ENCODE measurements at regions not wholly inside any gene's neighbourhood (a gene's known extent, or its start where the extent isn't known, plus 50 kb on each side); places are given as distances from the start of the nearest gene placed in this dataset.

GRCh38 chr17:71909155-71909554 is 211.7 kb upstream of the SOX9 start:
- no peaks in the 10 kb centered on the region for H3K4me1 ChIP-seq (ENCODE audit: control insufficient read depth in 2 of 2, insufficient read depth in 2 of 2, low read length in 2 of 2)
- no peak overlapping the region for H3K27ac ChIP-seq (ENCODE audit: low read depth in 1 of 2, low read length in 1 of 2)
- 92% methylated on average over 5 of the region's 5 CpGs for WGBS
- H3K4me3 ChIP-seq (ENCODE audit: low read length in 2 of 2), result no peak overlapping the region
- H3K27me3 ChIP-seq (ENCODE audit: control insufficient read depth in 2 of 2, insufficient read depth in 1 of 2, low read length in 1 of 2), result no peaks in the 10 kb centered on the region
- no peaks in the 10 kb centered on the region for H3K9me3 ChIP-seq (ENCODE audit: control insufficient read depth in 2 of 2, insufficient read depth in 1 of 2, low read length in 1 of 2)
- no peaks in the 10 kb centered on the region for H3K36me3 ChIP-seq (ENCODE audit: control insufficient read depth in 2 of 2, insufficient read depth in 2 of 2, low read length in 1 of 2)
- DNase-seq (ENCODE audit: low read depth in 6 of 9, low spot score in 9 of 9), result no peak

DNA sequence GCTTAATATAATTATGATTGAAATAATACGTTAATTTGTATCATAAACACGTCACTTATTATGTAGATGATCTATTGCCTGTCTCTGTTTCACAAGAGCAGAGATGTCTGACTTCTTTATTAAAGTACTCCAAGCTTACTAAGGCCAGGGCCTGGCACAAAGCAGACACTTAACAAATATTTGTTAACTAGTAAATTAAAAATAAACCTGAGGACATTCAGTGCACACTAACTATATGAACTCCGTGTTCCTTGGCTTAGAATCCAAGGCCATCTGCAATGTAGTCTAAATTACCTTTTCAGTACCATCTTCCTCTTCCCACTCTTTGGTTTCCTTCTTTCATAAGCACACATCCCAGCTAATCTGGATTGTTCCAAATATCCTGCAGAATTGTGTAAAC is 210.8 kb upstream of the SOX9 start:
- no peak for DNase-seq (ENCODE audit: low read depth in 6 of 9, low spot score in 9 of 9)
- no peaks in the 10 kb centered on the region for H3K27me3 ChIP-seq (ENCODE audit: control insufficient read depth in 2 of 2, insufficient read depth in 1 of 2, low read length in 1 of 2)
- H3K27ac ChIP-seq (ENCODE audit: low read depth in 1 of 2, low read length in 1 of 2), result no peak overlapping the region
- no peaks in the 10 kb centered on the region for H3K4me1 ChIP-seq (ENCODE audit: control insufficient read depth in 2 of 2, insufficient read depth in 2 of 2, low read length in 2 of 2)
- 95% methylated on average over 3 of the region's 3 CpGs for WGBS
- H3K9me3 ChIP-seq (ENCODE audit: control insufficient read depth in 2 of 2, insufficient read depth in 1 of 2, low read length in 1 of 2), result no peaks in the 10 kb centered on the region
- H3K36me3 ChIP-seq (ENCODE audit: control insufficient read depth in 2 of 2, insufficient read depth in 2 of 2, low read length in 1 of 2), result no peaks in the 10 kb centered on the region
- H3K4me3 ChIP-seq (ENCODE audit: low read length in 2 of 2), result no peak overlapping the region

DNA sequence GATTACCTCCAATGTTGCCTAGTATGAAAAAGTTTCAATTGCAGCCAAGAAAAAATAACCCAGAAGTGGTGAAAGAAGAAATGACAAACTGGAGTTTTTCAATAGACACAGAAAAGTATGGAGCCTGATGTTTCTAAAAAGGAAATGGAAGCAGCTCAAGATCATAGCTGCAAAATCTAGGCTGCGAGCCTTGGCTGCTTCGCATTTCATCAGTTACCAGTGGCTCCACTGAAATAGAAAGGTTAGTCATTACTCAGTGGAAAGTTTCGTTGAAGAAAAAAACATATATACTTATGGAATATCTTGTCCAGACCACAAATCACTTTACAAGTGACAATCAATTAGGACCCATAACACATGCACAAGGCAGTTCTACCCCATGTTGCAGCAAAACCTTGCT is 206.8 kb upstream of the SOX9 start:
- no peaks in the 10 kb centered on the region for H3K4me1 ChIP-seq (ENCODE audit: control insufficient read depth in 2 of 2, insufficient read depth in 2 of 2, low read length in 2 of 2)
- H3K4me3 ChIP-seq (ENCODE audit: low read length in 2 of 2), result no peak overlapping the region
- H3K9me3 ChIP-seq (ENCODE audit: control insufficient read depth in 2 of 2, insufficient read depth in 1 of 2, low read length in 1 of 2), result no peaks in the 10 kb centered on the region
- H3K27me3 ChIP-seq (ENCODE audit: control insufficient read depth in 2 of 2, insufficient read depth in 1 of 2, low read length in 1 of 2), result no peaks in the 10 kb centered on the region
- no peaks in the 10 kb centered on the region for H3K36me3 ChIP-seq (ENCODE audit: control insufficient read depth in 2 of 2, insufficient read depth in 2 of 2, low read length in 1 of 2)
- no peak overlapping the region for H3K27ac ChIP-seq (ENCODE audit: low read depth in 1 of 2, low read length in 1 of 2)
- DNase-seq (ENCODE audit: low read depth in 6 of 9, low spot score in 9 of 9), result no peak
- 93% methylated on average over 3 of the region's 3 CpGs for WGBS

DNA sequence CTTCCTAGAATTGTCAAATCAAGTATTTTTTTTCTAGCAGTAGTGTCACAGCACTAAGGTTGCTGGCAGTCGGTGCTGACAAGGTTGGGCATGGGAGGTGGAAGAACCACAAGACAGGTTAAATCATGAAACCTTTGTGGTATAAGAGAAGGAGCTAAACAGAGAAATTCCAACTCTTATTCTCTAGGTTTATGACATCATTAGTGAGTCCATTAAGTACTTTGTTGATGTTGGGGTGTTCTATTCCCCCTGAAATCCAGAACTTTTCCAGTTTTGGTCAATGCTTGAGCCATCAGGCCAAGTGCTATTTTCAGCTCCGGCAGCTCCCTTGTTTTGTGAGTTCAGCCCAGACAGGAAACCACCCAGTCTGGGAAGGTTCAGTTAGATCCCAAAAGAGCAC is 206.0 kb upstream of the SOX9 start:
- Histone ChIP-seq H3K36me3 (ENCODE audit: control insufficient read depth in 2 of 2, insufficient read depth in 2 of 2, low read length in 1 of 2) (no peaks in the 10 kb centered on the region), H3K4me3 (ENCODE audit: low read length in 2 of 2) (no peak overlapping the region)
- 53% methylated on average over 2 of the region's 2 CpGs for WGBS

DNA sequence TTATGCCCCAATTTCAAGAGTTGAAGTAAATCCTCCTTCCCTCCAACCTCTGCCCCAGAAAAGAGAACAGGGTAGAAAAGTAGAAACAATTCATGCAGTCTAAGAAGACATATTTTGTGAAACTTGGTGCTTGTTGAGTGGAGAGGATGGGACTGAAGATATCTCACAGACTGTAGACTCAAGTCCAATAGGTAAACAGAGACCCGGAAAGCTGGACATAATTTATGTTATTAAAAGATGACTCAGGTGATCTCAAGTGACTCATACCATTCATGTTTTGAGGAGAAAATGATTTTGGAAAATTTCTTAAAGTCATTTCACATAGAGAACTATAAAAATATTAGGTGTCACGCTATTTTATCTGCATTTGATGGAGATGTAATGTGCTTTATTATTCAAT is 203.1 kb upstream of the SOX9 start:
- H3K4me3 ChIP-seq (ENCODE audit: low read length in 2 of 2), result no peak overlapping the region
- H3K27me3 ChIP-seq (ENCODE audit: control insufficient read depth in 2 of 2, insufficient read depth in 1 of 2, low read length in 1 of 2), result no peaks in the 10 kb centered on the region
- WGBS, result 94% methylated on average over 2 of the region's 2 CpGs
- no peak for DNase-seq (ENCODE audit: low read depth in 6 of 9, low spot score in 9 of 9)
- no peak overlapping the region for H3K27ac ChIP-seq (ENCODE audit: low read depth in 1 of 2, low read length in 1 of 2)
- H3K4me1 ChIP-seq (ENCODE audit: control insufficient read depth in 2 of 2, insufficient read depth in 2 of 2, low read length in 2 of 2), result no peaks in the 10 kb centered on the region
- H3K36me3 ChIP-seq (ENCODE audit: control insufficient read depth in 2 of 2, insufficient read depth in 2 of 2, low read length in 1 of 2), result no peaks in the 10 kb centered on the region
- no peaks in the 10 kb centered on the region for H3K9me3 ChIP-seq (ENCODE audit: control insufficient read depth in 2 of 2, insufficient read depth in 1 of 2, low read length in 1 of 2)

More for the DNA sequence above, 206.0 kb upstream of the SOX9 start:
- Histone ChIP-seq H3K4me1 (ENCODE audit: control insufficient read depth in 2 of 2, insufficient read depth in 2 of 2, low read length in 2 of 2) (no peaks in the 10 kb centered on the region), H3K9me3 (ENCODE audit: control insufficient read depth in 2 of 2, insufficient read depth in 1 of 2, low read length in 1 of 2) (no peaks in the 10 kb centered on the region), H3K27me3 (ENCODE audit: control insufficient read depth in 2 of 2, insufficient read depth in 1 of 2, low read length in 1 of 2) (no peaks in the 10 kb centered on the region), H3K27ac (ENCODE audit: low read depth in 1 of 2, low read length in 1 of 2) (no peak overlapping the region)
- DNase-seq (ENCODE audit: low read depth in 6 of 9, low spot score in 9 of 9), result no peak

- Histone ChIP-seq H3K27ac (ENCODE audit: low read depth in 1 of 2, low read length in 1 of 2) (no peak overlapping the region), H3K27me3 (ENCODE audit: control insufficient read depth in 2 of 2, insufficient read depth in 1 of 2, low read length in 1 of 2) (no peaks in the 10 kb centered on the region), H3K9me3 (ENCODE audit: control insufficient read depth in 2 of 2, insufficient read depth in 1 of 2, low read length in 1 of 2) (no peaks in the 10 kb centered on the region), H3K4me1 (ENCODE audit: control insufficient read depth in 2 of 2, insufficient read depth in 2 of 2, low read length in 2 of 2) (no peaks in the 10 kb centered on the region), H3K36me3 (ENCODE audit: control insufficient read depth in 2 of 2, insufficient read depth in 2 of 2, low read length in 1 of 2) (no peaks in the 10 kb centered on the region), H3K4me3 (ENCODE audit: low read length in 2 of 2) (no peak overlapping the region)
- 86% methylated on average over 2 of the region's 2 CpGs for WGBS
- DNase-seq (ENCODE audit: low read depth in 6 of 9, low spot score in 9 of 9), result no peak
These were observed 201.6 kb upstream of the SOX9 start for GRCh38 chr17:71919186-71919585.

DNA sequence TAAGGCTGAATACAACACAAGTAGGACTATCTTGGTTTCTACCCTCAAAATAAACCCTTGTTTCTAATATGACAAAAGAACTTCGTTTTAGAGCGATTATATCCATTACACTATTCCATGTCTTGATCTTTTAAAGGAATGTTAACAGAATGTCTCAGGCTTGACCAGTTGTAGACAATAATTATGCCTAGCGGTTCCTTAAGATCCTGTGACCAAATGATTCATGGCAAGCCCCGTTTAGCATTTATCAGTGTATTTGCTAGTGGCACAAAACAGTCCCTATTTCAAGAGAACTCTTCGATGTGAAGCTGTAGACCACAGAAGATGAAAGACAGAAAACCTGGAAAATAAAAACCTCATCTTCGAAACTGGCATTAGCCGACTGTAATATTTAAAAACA is 200.9 kb upstream of the SOX9 start:
- no peak overlapping the region for H3K4me3 ChIP-seq (ENCODE audit: low read length in 2 of 2)
- no peaks in the 10 kb centered on the region for H3K36me3 ChIP-seq (ENCODE audit: control insufficient read depth in 2 of 2, insufficient read depth in 2 of 2, low read length in 1 of 2)
- H3K9me3 ChIP-seq (ENCODE audit: control insufficient read depth in 2 of 2, insufficient read depth in 1 of 2, low read length in 1 of 2), result no peaks in the 10 kb centered on the region
- no peak overlapping the region for H3K27ac ChIP-seq (ENCODE audit: low read depth in 1 of 2, low read length in 1 of 2)
- no peaks in the 10 kb centered on the region for H3K4me1 ChIP-seq (ENCODE audit: control insufficient read depth in 2 of 2, insufficient read depth in 2 of 2, low read length in 2 of 2)
- 76% methylated on average over 7 of the region's 7 CpGs for WGBS
- no peaks in the 10 kb centered on the region for H3K27me3 ChIP-seq (ENCODE audit: control insufficient read depth in 2 of 2, insufficient read depth in 1 of 2, low read length in 1 of 2)
- no peak for DNase-seq (ENCODE audit: low read depth in 6 of 9, low spot score in 9 of 9)

DNA sequence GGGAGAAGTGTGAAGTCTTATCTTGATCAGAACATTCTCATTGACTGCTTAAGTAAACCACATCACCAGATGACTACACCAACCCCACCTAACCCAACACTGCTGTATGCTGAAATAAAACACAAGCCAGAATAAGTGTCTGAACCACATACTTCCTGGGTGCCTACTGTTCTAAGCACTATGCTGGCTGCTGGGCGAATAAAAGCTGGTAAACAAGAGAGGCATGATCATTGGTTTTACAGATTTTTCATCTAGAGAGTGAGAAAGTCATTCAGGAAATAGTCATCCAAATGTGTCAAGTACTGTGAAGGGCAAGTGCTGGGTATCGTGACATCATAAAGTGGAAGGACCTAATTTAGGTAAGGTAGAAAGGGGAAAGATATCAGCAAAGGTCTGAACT is 199.0 kb upstream of the SOX9 start:
- Histone ChIP-seq H3K9me3 (ENCODE audit: control insufficient read depth in 2 of 2, insufficient read depth in 1 of 2, low read length in 1 of 2) (no peaks in the 10 kb centered on the region), H3K4me1 (ENCODE audit: control insufficient read depth in 2 of 2, insufficient read depth in 2 of 2, low read length in 2 of 2) (no peaks in the 10 kb centered on the region), H3K27ac (ENCODE audit: low read depth in 1 of 2, low read length in 1 of 2) (no peak overlapping the region), H3K36me3 (ENCODE audit: control insufficient read depth in 2 of 2, insufficient read depth in 2 of 2, low read length in 1 of 2) (no peaks in the 10 kb centered on the region), H3K4me3 (ENCODE audit: low read length in 2 of 2) (no peak overlapping the region), H3K27me3 (ENCODE audit: control insufficient read depth in 2 of 2, insufficient read depth in 1 of 2, low read length in 1 of 2) (no peaks in the 10 kb centered on the region)
- DNase-seq (ENCODE audit: low read depth in 6 of 9, low spot score in 9 of 9), result no peak
- WGBS, result 85% methylated on average over 2 of the region's 2 CpGs

DNA sequence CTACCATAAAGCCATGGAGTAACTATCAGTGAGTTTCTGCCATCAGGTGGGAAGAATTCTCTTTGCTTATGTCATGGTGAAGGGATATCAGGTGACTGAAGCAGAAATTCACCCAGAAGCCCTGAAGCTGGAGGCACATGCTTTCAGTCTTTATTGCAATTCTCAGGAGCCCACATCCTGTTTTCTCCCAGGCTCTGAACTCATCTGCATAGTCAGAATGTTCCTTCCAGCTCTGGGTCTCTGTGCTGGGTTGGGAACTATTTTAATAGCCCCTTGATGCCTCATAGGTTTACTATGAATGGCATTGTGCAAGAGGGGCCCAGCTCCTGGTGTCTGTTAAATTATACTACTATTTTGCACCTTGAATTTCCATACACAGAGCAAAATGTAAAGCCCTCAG is 198.4 kb upstream of the SOX9 start:
- H3K27ac ChIP-seq (ENCODE audit: low read depth in 1 of 2, low read length in 1 of 2), result no peak overlapping the region
- H3K4me1 ChIP-seq (ENCODE audit: control insufficient read depth in 2 of 2, insufficient read depth in 2 of 2, low read length in 2 of 2), result no peaks in the 10 kb centered on the region
- no peaks in the 10 kb centered on the region for H3K27me3 ChIP-seq (ENCODE audit: control insufficient read depth in 2 of 2, insufficient read depth in 1 of 2, low read length in 1 of 2)
- no peak overlapping the region for H3K4me3 ChIP-seq (ENCODE audit: low read length in 2 of 2)
- no peak for DNase-seq (ENCODE audit: low read depth in 6 of 9, low spot score in 9 of 9)
- no peaks in the 10 kb centered on the region for H3K36me3 ChIP-seq (ENCODE audit: control insufficient read depth in 2 of 2, insufficient read depth in 2 of 2, low read length in 1 of 2)
- no peaks in the 10 kb centered on the region for H3K9me3 ChIP-seq (ENCODE audit: control insufficient read depth in 2 of 2, insufficient read depth in 1 of 2, low read length in 1 of 2)

GRCh38 chr17:71926746-71927398 is 193.9 kb upstream of the SOX9 start:
- H3K9me3 ChIP-seq (ENCODE audit: control insufficient read depth in 2 of 2, insufficient read depth in 1 of 2, low read length in 1 of 2), result peaks cover 0 to 5% of the 10 kb centered on the region in 2 donors
- no peak for DNase-seq (ENCODE audit: low read depth in 6 of 9, low spot score in 9 of 9)
- no peak overlapping the region for H3K27ac ChIP-seq (ENCODE audit: low read depth in 1 of 2, low read length in 1 of 2)
- H3K27me3 ChIP-seq (ENCODE audit: control insufficient read depth in 2 of 2, insufficient read depth in 1 of 2, low read length in 1 of 2), result no peaks in the 10 kb centered on the region
- no peaks in the 10 kb centered on the region for H3K36me3 ChIP-seq (ENCODE audit: control insufficient read depth in 2 of 2, insufficient read depth in 2 of 2, low read length in 1 of 2)
- H3K4me1 ChIP-seq (ENCODE audit: control insufficient read depth in 2 of 2, insufficient read depth in 2 of 2, low read length in 2 of 2), result no peaks in the 10 kb centered on the region
- WGBS, result 82% methylated on average over 5 of the region's 5 CpGs
- no peak overlapping the region for H3K4me3 ChIP-seq (ENCODE audit: low read length in 2 of 2)
